H9 (cell line): ENCODE measurements at regions not wholly inside any gene's neighbourhood (a gene's known extent, or its start where the extent isn't known, plus 50 kb on each side); places are given as distances from the start of the nearest gene placed in this dataset.
"Not testable (repeated sequence)": the region's sequence is repeated elsewhere in the genome, so short reads cannot be mapped to it uniquely, and the experiment has no call there.

Experiments
- DNase-seq: peaks from one replicate; pipeline ENCODE4 v3.0.0-alpha.2; 2017
- H2AFZ ChIP-seq: one replicate; pipeline ENCODE4 v1.6.1; 2013; ENCODE audit warnings: mild to moderate bottlenecking, low read length, control low read depth, moderate library complexity
- H2AK5ac ChIP-seq: 2 replicates; pipeline ENCODE4 v1.6.1; 2013; ENCODE audit warnings: low read length, control low read depth, mixed read lengths; ENCODE audit not compliant: insufficient read length
- H2BK120ac ChIP-seq: one replicate; pipeline ENCODE4 v1.6.1; 2013; ENCODE audit warnings: low read depth, mild to moderate bottlenecking, low read length, control low read depth, inconsistent platforms; ENCODE audit not compliant: poor library complexity, severe bottlenecking
- H2BK12ac ChIP-seq: 2 replicates; pipeline ENCODE4 v1.6.1; 2013; ENCODE audit warnings: low read length, control low read depth, mixed read lengths, low read depth; ENCODE audit not compliant: insufficient read length
- H2BK15ac ChIP-seq: 2 replicates; pipeline ENCODE4 v1.6.1; 2013; ENCODE audit warnings: low read depth, low read length, control low read depth
- H2BK20ac ChIP-seq: one replicate; pipeline ENCODE4 v1.6.1; 2013; ENCODE audit warnings: low read depth, mild to moderate bottlenecking, low read length, control low read depth, inconsistent platforms; ENCODE audit not compliant: poor library complexity, severe bottlenecking
- H2BK5ac ChIP-seq: 2 replicates; pipeline ENCODE4 v1.6.1; 2013; ENCODE audit warnings: low read length, control low read depth, mixed read lengths; ENCODE audit not compliant: insufficient read length
- H3K14ac ChIP-seq: 2 replicates; pipeline ENCODE4 v1.6.1; 2013; ENCODE audit warnings: low read length, control low read depth; ENCODE audit not compliant: insufficient read depth
- H3K18ac ChIP-seq: 2 replicates; pipeline ENCODE4 v1.6.1; 2013; ENCODE audit warnings: low read depth, mild to moderate bottlenecking, mixed read lengths, low read length, control low read depth; ENCODE audit not compliant: insufficient read length
- H3K23ac ChIP-seq: 2 replicates; pipeline ENCODE4 v1.6.1; 2013; ENCODE audit warnings: low read length, control low read depth, mixed read lengths, low read depth; ENCODE audit not compliant: insufficient read length
- H3K23me2 ChIP-seq: 2 replicates; pipeline ENCODE4 v1.6.1; 2013; ENCODE audit warnings: low read depth, mild to moderate bottlenecking, mixed read lengths, low read length, control low read depth; ENCODE audit not compliant: insufficient read length, poor library complexity, severe bottlenecking
- H3K27ac ChIP-seq: 2 replicates; pipeline ENCODE4 v1.5.1; 2013; ENCODE audit warnings: low read length, control low read depth, mixed read lengths, low read depth; ENCODE audit not compliant: insufficient read length
- H3K27me3 ChIP-seq: 2 replicates; pipeline ENCODE4 v1.6.1; 2013; ENCODE audit warnings: low read length, control low read depth, inconsistent platforms; ENCODE audit not compliant: insufficient read depth
- H3K4ac ChIP-seq: 2 replicates; pipeline ENCODE4 v1.6.1; 2013; ENCODE audit warnings: low read depth, mild to moderate bottlenecking, control low read depth, inconsistent platforms, low read length, moderate library complexity
- H3K4me1 ChIP-seq: 2 replicates; pipeline ENCODE4 v1.6.1; 2013; ENCODE audit warnings: low read length, control low read depth, inconsistent platforms; ENCODE audit not compliant: insufficient read depth
- H3K4me2 ChIP-seq: 2 replicates; pipeline ENCODE4 v1.6.1; 2013; ENCODE audit warnings: low read length, control low read depth, mixed read lengths; ENCODE audit not compliant: insufficient read length, insufficient read depth
- H3K56ac ChIP-seq: 2 replicates; pipeline ENCODE4 v1.6.1; 2013; ENCODE audit warnings: low read depth, mild to moderate bottlenecking, mixed read lengths, low read length, control low read depth; ENCODE audit not compliant: insufficient read length
- H3K79me1 ChIP-seq: 2 replicates; pipeline ENCODE4 v1.6.1; 2013; ENCODE audit warnings: low read depth, mild to moderate bottlenecking, moderate library complexity, low read length, control low read depth, inconsistent platforms; ENCODE audit not compliant: insufficient read depth, poor library complexity, severe bottlenecking
- H3K79me2 ChIP-seq: 2 replicates; pipeline ENCODE4 v1.6.1; 2013; ENCODE audit warnings: low read length, control low read depth, inconsistent platforms; ENCODE audit not compliant: insufficient read depth
- H3K9ac ChIP-seq: 2 replicates; pipeline ENCODE4 v1.6.1; 2013; ENCODE audit warnings: low read length, control low read depth, mixed read lengths; ENCODE audit not compliant: insufficient read length; ENCODE audit errors: extremely low read depth
- H3K9me3 ChIP-seq: one replicate; pipeline ENCODE4 v1.6.1; 2013; ENCODE audit warnings: low read depth, low read length, inconsistent platforms; ENCODE audit not compliant: control insufficient read depth
- H3T11ph ChIP-seq: one replicate; pipeline ENCODE4 v1.6.1; 2013; ENCODE audit warnings: mild to moderate bottlenecking, low read length, control low read depth, inconsistent platforms
- H4K20me1 ChIP-seq: one replicate; pipeline ENCODE4 v1.6.1; 2013; ENCODE audit not compliant: control insufficient read depth, insufficient read length, insufficient read depth
- H4K5ac ChIP-seq: 2 replicates; pipeline ENCODE4 v1.6.1; 2013; ENCODE audit warnings: low read depth, mild to moderate bottlenecking, mixed read lengths, low read length, control low read depth; ENCODE audit not compliant: insufficient read length
- H4K8ac ChIP-seq: replicated peaks from 2 replicates; pipeline ENCODE4 v1.6.1; 2013; ENCODE audit warnings: low read length, control low read depth, mixed read lengths, low read depth; ENCODE audit not compliant: insufficient read length
- H4K91ac ChIP-seq: 2 replicates; pipeline ENCODE4 v1.6.1; 2013; ENCODE audit warnings: low read depth, mild to moderate bottlenecking, moderate library complexity, mixed read lengths, low read length, control low read depth; ENCODE audit not compliant: insufficient read length
- H3K27ac Mint-ChIP-seq, 3 experiments: 2 replicates in 2 of 3; 3 replicates in 1 of 3; pipeline ENCODE4 v1.8.0; 2020 to 2021; ENCODE audit warnings: mixed read lengths in 3 of 3, mild to moderate bottlenecking in 1 of 3, moderate library complexity in 1 of 3
- H3K27me3 Mint-ChIP-seq: 2 replicates; pipeline ENCODE4 v1.8.0; 2021; ENCODE audit warnings: low read depth, mild to moderate bottlenecking, moderate library complexity, mixed read lengths
- H3K36me3 Mint-ChIP-seq, 3 experiments: 2 replicates in 2 of 3; 3 replicates in 1 of 3; pipeline ENCODE4 v1.8.0; 2020 to 2021; ENCODE audit warnings: low read depth in 3 of 3, mixed read lengths in 3 of 3; ENCODE audit not compliant: insufficient read depth in 1 of 3
- H3K4me1 Mint-ChIP-seq, 2 experiments: 2 replicates each; pipeline ENCODE4 v1.8.0; 2020; ENCODE audit warnings: mixed read lengths in 2 of 2
- H3K4me3 Mint-ChIP-seq, 2 experiments: 2 replicates in 1 of 2; 3 replicates in 1 of 2; pipeline ENCODE4 v1.8.0; 2020 to 2021; ENCODE audit warnings: mild to moderate bottlenecking in 2 of 2, mixed read lengths in 2 of 2, moderate library complexity in 1 of 2
- H3K9me3 Mint-ChIP-seq, 2 experiments: 2 replicates in 1 of 2; 3 replicates in 1 of 2; pipeline ENCODE4 v1.8.0; 2020; ENCODE audit warnings: mild to moderate bottlenecking in 2 of 2, mixed read lengths in 2 of 2, moderate library complexity in 1 of 2
- WGBS: extraction: QIAGEN DNeasy Blood & Tissue Kit; methylation state at CpG from one replicate; pipeline ENCODE4 v1.1.7; 2013; ENCODE audit warnings: missing lambda C conversion rate, low lambda C conversion rate, mixed read lengths; ENCODE audit not compliant: insufficient read length; ENCODE audit errors: extremely low coverage; 5-methylcytosine and 5-hydroxymethylcytosine counted together

GRCh38 chr4:190118519-190118918 is 54.2 kb downstream of the DBET start:
- H3K79me1 ChIP-seq, H2BK12ac ChIP-seq, H3K4me1 Mint-ChIP-seq, H3K27me3 Mint-ChIP-seq, H3K79me2 ChIP-seq, H4K91ac ChIP-seq, H3T11ph ChIP-seq, H3K27me3 ChIP-seq, H2BK5ac ChIP-seq, H3K4me3 Mint-ChIP-seq, H3K56ac ChIP-seq, H4K5ac ChIP-seq, H3K27ac ChIP-seq, H3K36me3 Mint-ChIP-seq, H2AFZ ChIP-seq, H4K20me1 ChIP-seq, H2BK120ac ChIP-seq, H3K23me2 ChIP-seq, H3K9me3 ChIP-seq, H3K4me1 ChIP-seq, H3K4ac ChIP-seq, H3K4me2 ChIP-seq, H3K9ac ChIP-seq, H3K18ac ChIP-seq, H3K27ac Mint-ChIP-seq, H4K8ac ChIP-seq, DNase-seq, H2BK20ac ChIP-seq, H3K14ac ChIP-seq, H3K23ac ChIP-seq, H2BK15ac ChIP-seq, H2AK5ac ChIP-seq: not testable (repeated sequence)
- peaks cover 25 to 33% of the 10 kb centered on the region in 2 experiments for H3K9me3 Mint-ChIP-seq
- no CpG with 5 or more reads among the region's 4 CpGs for WGBS

- not testable (repeated sequence) for H3K79me2 ChIP-seq, H3K27me3 ChIP-seq, H4K5ac ChIP-seq, H3K36me3 Mint-ChIP-seq, H3T11ph ChIP-seq, H3K23me2 ChIP-seq, H3K56ac ChIP-seq, H4K20me1 ChIP-seq, H3K14ac ChIP-seq, H3K23ac ChIP-seq, H3K4me2 ChIP-seq, H3K4me3 Mint-ChIP-seq, H3K18ac ChIP-seq, H2BK15ac ChIP-seq, H2BK5ac ChIP-seq, H3K4me1 ChIP-seq, H3K9ac ChIP-seq, H3K4ac ChIP-seq, H3K27me3 Mint-ChIP-seq, H4K91ac ChIP-seq, H3K9me3 ChIP-seq, H2AK5ac ChIP-seq, H3K27ac Mint-ChIP-seq, DNase-seq, H4K8ac ChIP-seq, H3K4me1 Mint-ChIP-seq, H3K79me1 ChIP-seq, H2BK20ac ChIP-seq, H2BK12ac ChIP-seq, H2BK120ac ChIP-seq, H2AFZ ChIP-seq, H3K27ac ChIP-seq
- H3K9me3 Mint-ChIP-seq, result peaks cover 22 to 30% of the 10 kb centered on the region in 2 experiments
- no CpG with 5 or more reads among the region's 3 CpGs for WGBS
Measured at GRCh38 chr4:190119474-190119873, 54.1 kb upstream of the DUX4 start.
